Activated naive CD8-positive, alpha-beta T cell treated with anti-CD3 and anti-CD28 coated beads, Interleukin-2, amount 10 ng/mL, durations not matched to agents 7 days and 5 days (primary cell): ENCODE measurements at regions not wholly inside any gene's neighbourhood (a gene's known extent, or its start where the extent isn't known, plus 50 kb on each side); places are given as distances from the start of the nearest gene placed in this dataset.

ENCODE experiments used
- ATAC-seq: fragments of 150-1000 bp; cut with Tn5 transposase; one replicate; pipeline ENCODE4 v1.10.0; 2021; ENCODE audit warnings: low read depth, moderate library complexity
- POLR2A ChIA-PET: fragments of 350-600 bp; sonication (Branson Sonifier 250); formaldehyde crosslinking; loops from one replicate; lab custom pipeline; 2021; ENCODE audit warnings: antibody characterized with exemption; lab: Charles Lee
- DNase-seq: peaks from one replicate; pipeline ENCODE4 v3.0.0; 2021
- H3K27ac Mint-ChIP-seq: one replicate; pipeline ENCODE4 v1.8.0; 2022; ENCODE audit warnings: mild to moderate bottlenecking, mixed read lengths
- H3K27me3 Mint-ChIP-seq: one replicate; pipeline ENCODE4 v1.8.0; 2022; ENCODE audit warnings: mild to moderate bottlenecking, moderate library complexity, mixed read lengths
- H3K36me3 Mint-ChIP-seq: one replicate; pipeline ENCODE4 v1.8.0; 2021; ENCODE audit warnings: mild to moderate bottlenecking, mixed read lengths
- H3K4me1 Mint-ChIP-seq: one replicate; pipeline ENCODE4 v1.8.0; 2021; ENCODE audit warnings: mixed read lengths
- H3K4me3 Mint-ChIP-seq: one replicate; pipeline ENCODE4 v1.8.0; 2022; ENCODE audit warnings: mild to moderate bottlenecking, moderate library complexity, mixed read lengths
- H3K9me3 Mint-ChIP-seq: one replicate; pipeline ENCODE4 v1.8.0; 2021; ENCODE audit warnings: mixed read lengths

- Mint-ChIP-seq H3K9me3 (no peaks in the 10 kb centered on the region), H3K36me3 (no peaks in the 10 kb centered on the region), H3K4me3 (no peak overlapping the region), H3K27me3 (peaks cover 2% of the 10 kb centered on the region), H3K4me1 (no peaks in the 10 kb centered on the region), H3K27ac (no peak overlapping the region)
- DNase-seq (no peak), ATAC-seq (no peak)
- POLR2A ChIA-PET: no interaction called here
These were observed 57.2 kb downstream of the SOX1 start for GRCh38 chr13:112124141-112124540.

- Mint-ChIP-seq H3K9me3 (no peaks in the 10 kb centered on the region), H3K27ac (no peak overlapping the region), H3K36me3 (no peaks in the 10 kb centered on the region), H3K27me3 (peaks cover 2% of the 10 kb centered on the region), H3K4me1 (no peaks in the 10 kb centered on the region), H3K4me3 (no peak overlapping the region)
- ATAC-seq: no peak
- POLR2A ChIA-PET: no interaction called here
- no peak for DNase-seq
These were observed 60.8 kb downstream of the SOX1 start for GRCh38 chr13:112127564-112128330.

- Mint-ChIP-seq H3K36me3 (no peaks in the 10 kb centered on the region), H3K27me3 (peaks cover 2% of the 10 kb centered on the region)
- POLR2A ChIA-PET: no interaction called here
These were observed 61.3 kb downstream of the SOX1 start for GRCh38 chr13:112128331-112128610.

GRCh38 chr13:112130418-112130817 lies 63.5 kb downstream of the SOX1 start:
- no peak for ATAC-seq
- no peaks in the 10 kb centered on the region for H3K4me1 Mint-ChIP-seq
- H3K27ac Mint-ChIP-seq: no peak overlapping the region
- no peak for DNase-seq
- POLR2A ChIA-PET: no interaction called here
- H3K36me3 Mint-ChIP-seq: no peaks in the 10 kb centered on the region
- no peaks in the 10 kb centered on the region for H3K9me3 Mint-ChIP-seq
- no peaks in the 10 kb centered on the region for H3K27me3 Mint-ChIP-seq
- H3K4me3 Mint-ChIP-seq: no peak overlapping the region

More at GRCh38 chr13:112128331-112128610, 61.3 kb downstream of the SOX1 start:
- H3K4me1 Mint-ChIP-seq: no peaks in the 10 kb centered on the region
- H3K4me3 Mint-ChIP-seq: no peak overlapping the region
- H3K27ac Mint-ChIP-seq: no peak overlapping the region
- ATAC-seq: no peak
- no peak for DNase-seq
- H3K9me3 Mint-ChIP-seq: no peaks in the 10 kb centered on the region

GRCh38 chr13:112131081-112131712 lies 64.2 kb downstream of the SOX1 start:
- ATAC-seq (no peak), DNase-seq (no peak)
- Mint-ChIP-seq H3K9me3 (no peaks in the 10 kb centered on the region), H3K36me3 (no peaks in the 10 kb centered on the region), H3K27me3 (no peaks in the 10 kb centered on the region), H3K4me3 (no peak overlapping the region), H3K4me1 (no peaks in the 10 kb centered on the region), H3K27ac (no peak overlapping the region)
- POLR2A ChIA-PET: no interaction called here

GRCh38 chr13:112131713-112132113 lies 64.8 kb downstream of the SOX1 start:
- Mint-ChIP-seq H3K36me3 (no peaks in the 10 kb centered on the region), H3K4me1 (no peaks in the 10 kb centered on the region), H3K27ac (no peak overlapping the region), H3K9me3 (no peaks in the 10 kb centered on the region), H3K27me3 (no peaks in the 10 kb centered on the region), H3K4me3 (no peak overlapping the region)
- no peak for ATAC-seq
- DNase-seq: no peak
- POLR2A ChIA-PET: no interaction called here

GRCh38 chr13:112132142-112132541 lies 65.2 kb downstream of the SOX1 start:
- H3K4me3 Mint-ChIP-seq: no peak overlapping the region
- no peak overlapping the region for H3K27ac Mint-ChIP-seq
- no peak for DNase-seq
- H3K4me1 Mint-ChIP-seq: no peaks in the 10 kb centered on the region
- no peaks in the 10 kb centered on the region for H3K27me3 Mint-ChIP-seq
- POLR2A ChIA-PET: no interaction called here
- H3K36me3 Mint-ChIP-seq: no peaks in the 10 kb centered on the region
- ATAC-seq: no peak
- no peaks in the 10 kb centered on the region for H3K9me3 Mint-ChIP-seq

GRCh38 chr13:112132619-112133018 lies 65.7 kb downstream of the SOX1 start:
- Mint-ChIP-seq H3K27me3 (no peaks in the 10 kb centered on the region), H3K4me3 (no peak overlapping the region), H3K27ac (no peak overlapping the region), H3K4me1 (no peaks in the 10 kb centered on the region), H3K36me3 (no peaks in the 10 kb centered on the region), H3K9me3 (no peaks in the 10 kb centered on the region)
- DNase-seq (no peak), ATAC-seq (no peak)
- POLR2A ChIA-PET: no interaction called here

GRCh38 chr13:112133499-112134390 lies 66.8 kb downstream of the SOX1 start:
- no peaks in the 10 kb centered on the region for H3K4me1 Mint-ChIP-seq
- H3K27ac Mint-ChIP-seq: no peak overlapping the region
- ATAC-seq: no peak
- H3K27me3 Mint-ChIP-seq: no peaks in the 10 kb centered on the region
- no peaks in the 10 kb centered on the region for H3K36me3 Mint-ChIP-seq
- no peaks in the 10 kb centered on the region for H3K9me3 Mint-ChIP-seq
- POLR2A ChIA-PET: no interaction called here
- H3K4me3 Mint-ChIP-seq: no peak overlapping the region
- DNase-seq: no peak

GRCh38 chr13:112134391-112135075 lies 67.6 kb downstream of the SOX1 start:
- Mint-ChIP-seq H3K36me3 (no peaks in the 10 kb centered on the region), H3K27me3 (no peaks in the 10 kb centered on the region), H3K4me3 (no peak overlapping the region), H3K4me1 (no peaks in the 10 kb centered on the region), H3K27ac (no peak overlapping the region), H3K9me3 (no peaks in the 10 kb centered on the region)
- ATAC-seq (no peak), DNase-seq (no peak)
- POLR2A ChIA-PET: no interaction called here

GRCh38 chr13:112136095-112136494 lies 69.1 kb downstream of the SOX1 start:
- POLR2A ChIA-PET: no interaction called here
- no peaks in the 10 kb centered on the region for H3K4me1 Mint-ChIP-seq
- no peak overlapping the region for H3K27ac Mint-ChIP-seq
- ATAC-seq (no peak), DNase-seq (no peak)
- no peaks in the 10 kb centered on the region for H3K9me3 Mint-ChIP-seq
- H3K36me3 Mint-ChIP-seq: no peaks in the 10 kb centered on the region
- no peaks in the 10 kb centered on the region for H3K27me3 Mint-ChIP-seq
- no peak overlapping the region for H3K4me3 Mint-ChIP-seq

GRCh38 chr13:112137144-112137543 lies 70.2 kb downstream of the SOX1 start:
- Mint-ChIP-seq H3K4me3 (no peak overlapping the region), H3K36me3 (no peaks in the 10 kb centered on the region), H3K9me3 (no peaks in the 10 kb centered on the region), H3K27ac (no peak overlapping the region), H3K27me3 (no peaks in the 10 kb centered on the region), H3K4me1 (no peaks in the 10 kb centered on the region)
- POLR2A ChIA-PET: no interaction called here
- ATAC-seq (no peak), DNase-seq (no peak)

- no peaks in the 10 kb centered on the region for H3K4me1 Mint-ChIP-seq
- H3K9me3 Mint-ChIP-seq: no peaks in the 10 kb centered on the region
- H3K27me3 Mint-ChIP-seq: no peaks in the 10 kb centered on the region
- POLR2A ChIA-PET: no interaction called here
- H3K27ac Mint-ChIP-seq: no peak overlapping the region
- DNase-seq: no peak
- no peaks in the 10 kb centered on the region for H3K36me3 Mint-ChIP-seq
- ATAC-seq: no peak
- H3K4me3 Mint-ChIP-seq: no peak overlapping the region
These were observed 73.4 kb downstream of the SOX1 start for GRCh38 chr13:112140366-112140765.
